ENCODE measurements at regions not wholly inside any gene's neighbourhood (a gene's known extent, or its start where the extent isn't known, plus 50 kb on each side); places are given as distances from the start of the nearest gene placed in this dataset.

GRCh38 chr13:85288698-85289097 lies 510.5 kb downstream of the SLITRK6 start:
- no peak for TF ChIP-seq EZH2phosphoT487 (IDR thresholded peaks at IDR 0.05; ENCODE audit: low read depth)
- no peak for TF ChIP-seq CTCF (IDR thresholded peaks at IDR 0.05; ENCODE audit: low read depth, low read length)
- Histone ChIP-seq H3K4me3 (ENCODE audit: low read length) (no peak overlapping the region), H2AFZ (ENCODE audit: low read depth, low read length) (no peak overlapping the region), H3K9ac (ENCODE audit: low read length) (no peak overlapping the region), H4K20me1 (ENCODE audit: insufficient read depth, low read length) (no peaks in the 10 kb centered on the region), H3K4me2 (ENCODE audit: low read length) (no peak overlapping the region), H3K27me3 (ENCODE audit: low read depth, low read length) (no peaks in the 10 kb centered on the region), H3K79me2 (ENCODE audit: low read length) (no peaks in the 10 kb centered on the region), H3K36me3 (replicated peaks; ENCODE audit: low read depth, low read length) (no peaks in the 10 kb centered on the region), H3K9me3 (ENCODE audit: insufficient read depth, low read length) (no peaks in the 10 kb centered on the region), H3K4me1 (ENCODE audit: low read length) (peaks cover 7% of the 10 kb centered on the region), H3K27ac (ENCODE audit: low read length) (no peak overlapping the region)

GRCh38 chr13:85287528-85287927 lies 511.7 kb downstream of the SLITRK6 start:
- Histone ChIP-seq H3K4me3 (ENCODE audit: low read length) (no peak overlapping the region), H4K20me1 (ENCODE audit: insufficient read depth, low read length) (no peaks in the 10 kb centered on the region), H2AFZ (ENCODE audit: low read depth, low read length) (no peak overlapping the region; the same call in 1 of the 2 replicates), H3K4me2 (ENCODE audit: low read length) (no peak overlapping the region), H3K9ac (ENCODE audit: low read length) (no peak overlapping the region), H3K4me1 (ENCODE audit: low read length) (peaks cover 7% of the 10 kb centered on the region), H3K27ac (ENCODE audit: low read length) (no peak overlapping the region), H3K27me3 (ENCODE audit: low read depth, low read length) (no peaks in the 10 kb centered on the region), H3K36me3 (replicated peaks; ENCODE audit: low read depth, low read length) (no peaks in the 10 kb centered on the region), H3K79me2 (ENCODE audit: low read length) (no peaks in the 10 kb centered on the region), H3K9me3 (ENCODE audit: insufficient read depth, low read length) (no peaks in the 10 kb centered on the region)
- TF ChIP-seq EZH2phosphoT487 (IDR thresholded peaks at IDR 0.05; ENCODE audit: low read depth), result no peak
- TF ChIP-seq CTCF (IDR thresholded peaks at IDR 0.05; ENCODE audit: low read depth, low read length), result no peak

DNA sequence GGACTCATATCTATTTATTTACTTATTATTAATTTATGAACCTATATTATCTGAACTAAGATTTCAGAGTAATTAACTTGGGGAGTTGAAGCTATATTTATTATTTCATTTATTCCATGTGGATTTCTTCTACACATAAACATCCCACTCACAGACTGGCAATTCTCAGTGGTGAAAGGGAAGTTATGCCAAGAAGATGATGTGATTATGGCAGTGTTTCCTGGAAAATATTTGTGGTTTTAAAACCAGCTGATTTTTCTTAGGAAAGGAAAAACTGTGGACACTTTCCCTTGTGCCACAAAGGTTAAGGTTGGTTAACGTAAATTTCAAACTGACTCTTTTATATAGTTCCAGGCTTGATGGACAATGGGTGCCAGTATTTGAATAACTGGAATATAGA lies 513.1 kb downstream of the SLITRK6 start:
- no peaks in the 10 kb centered on the region for H3K79me2 ChIP-seq (ENCODE audit: low read length)
- H3K9me3 ChIP-seq (ENCODE audit: insufficient read depth, low read length), result no peaks in the 10 kb centered on the region
- H3K27me3 ChIP-seq (ENCODE audit: low read depth, low read length), result no peaks in the 10 kb centered on the region
- H3K4me3 ChIP-seq (ENCODE audit: low read length), result no peak overlapping the region
- H3K4me1 ChIP-seq (ENCODE audit: low read length), result peaks cover 7% of the 10 kb centered on the region
- TF ChIP-seq EZH2phosphoT487 (IDR thresholded peaks at IDR 0.05; ENCODE audit: low read depth), result no peak
- no peak for TF ChIP-seq CTCF (IDR thresholded peaks at IDR 0.05; ENCODE audit: low read depth, low read length)
- H3K4me2 ChIP-seq (ENCODE audit: low read length), result no peak overlapping the region
- H4K20me1 ChIP-seq (ENCODE audit: insufficient read depth, low read length), result no peaks in the 10 kb centered on the region
- no peak overlapping the region for H3K27ac ChIP-seq (ENCODE audit: low read length)
- no peak overlapping the region for H3K9ac ChIP-seq (ENCODE audit: low read length)
- H3K36me3 ChIP-seq (replicated peaks; ENCODE audit: low read depth, low read length), result no peaks in the 10 kb centered on the region
- H2AFZ ChIP-seq (ENCODE audit: low read depth, low read length), result no peak overlapping the region

- Histone ChIP-seq H2AFZ (ENCODE audit: low read depth, low read length) (no peak overlapping the region), H3K4me2 (ENCODE audit: low read length) (no peak overlapping the region), H3K36me3 (replicated peaks; ENCODE audit: low read depth, low read length) (no peaks in the 10 kb centered on the region), H3K9me3 (ENCODE audit: insufficient read depth, low read length) (no peaks in the 10 kb centered on the region), H3K4me1 (ENCODE audit: low read length) (peaks cover 7% of the 10 kb centered on the region), H3K9ac (ENCODE audit: low read length) (no peak overlapping the region), H3K27me3 (ENCODE audit: low read depth, low read length) (no peaks in the 10 kb centered on the region), H3K27ac (ENCODE audit: low read length) (no peak overlapping the region), H3K4me3 (ENCODE audit: low read length) (no peak overlapping the region), H4K20me1 (ENCODE audit: insufficient read depth, low read length) (no peaks in the 10 kb centered on the region), H3K79me2 (ENCODE audit: low read length) (no peaks in the 10 kb centered on the region)
- TF ChIP-seq CTCF (IDR thresholded peaks at IDR 0.05; ENCODE audit: low read depth, low read length) (no peak), EZH2phosphoT487 (IDR thresholded peaks at IDR 0.05; ENCODE audit: low read depth) (no peak)
Measured at GRCh38 chr13:85284349-85284748, 514.9 kb downstream of the SLITRK6 start.
